ENCODE measurements at regions not wholly inside any gene's neighbourhood (a gene's known extent, or its start where the extent isn't known, plus 50 kb on each side); places are given as distances from the start of the nearest gene placed in this dataset.
"Not testable (repeated sequence)": the region's sequence is repeated elsewhere in the genome, so short reads cannot be mapped to it uniquely, and the experiment has no call there.

DNA sequence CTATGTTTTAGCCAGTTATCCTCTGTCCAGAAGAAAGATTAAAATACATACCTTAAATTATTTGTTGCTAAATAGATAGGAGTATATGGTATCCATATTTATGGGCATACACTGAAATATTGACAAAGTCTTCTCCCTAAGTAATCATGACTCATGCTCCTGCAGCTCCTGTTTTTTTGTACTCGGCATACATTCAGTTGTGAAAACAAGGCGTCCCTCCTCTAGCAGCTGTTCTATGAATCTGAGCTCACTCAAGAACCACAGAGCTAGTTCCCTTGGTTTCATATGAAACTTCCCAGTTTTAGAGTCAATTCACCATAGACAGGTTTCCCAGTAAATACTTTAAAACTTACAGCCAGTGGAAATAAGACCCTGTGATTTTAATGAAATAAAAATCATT, 168.7 kb upstream of the CDH7 start:
- TF ChIP-seq POLR2A (IDR thresholded peaks at IDR 0.05), result not testable (repeated sequence)
- TF ChIP-seq, protein P1, sequence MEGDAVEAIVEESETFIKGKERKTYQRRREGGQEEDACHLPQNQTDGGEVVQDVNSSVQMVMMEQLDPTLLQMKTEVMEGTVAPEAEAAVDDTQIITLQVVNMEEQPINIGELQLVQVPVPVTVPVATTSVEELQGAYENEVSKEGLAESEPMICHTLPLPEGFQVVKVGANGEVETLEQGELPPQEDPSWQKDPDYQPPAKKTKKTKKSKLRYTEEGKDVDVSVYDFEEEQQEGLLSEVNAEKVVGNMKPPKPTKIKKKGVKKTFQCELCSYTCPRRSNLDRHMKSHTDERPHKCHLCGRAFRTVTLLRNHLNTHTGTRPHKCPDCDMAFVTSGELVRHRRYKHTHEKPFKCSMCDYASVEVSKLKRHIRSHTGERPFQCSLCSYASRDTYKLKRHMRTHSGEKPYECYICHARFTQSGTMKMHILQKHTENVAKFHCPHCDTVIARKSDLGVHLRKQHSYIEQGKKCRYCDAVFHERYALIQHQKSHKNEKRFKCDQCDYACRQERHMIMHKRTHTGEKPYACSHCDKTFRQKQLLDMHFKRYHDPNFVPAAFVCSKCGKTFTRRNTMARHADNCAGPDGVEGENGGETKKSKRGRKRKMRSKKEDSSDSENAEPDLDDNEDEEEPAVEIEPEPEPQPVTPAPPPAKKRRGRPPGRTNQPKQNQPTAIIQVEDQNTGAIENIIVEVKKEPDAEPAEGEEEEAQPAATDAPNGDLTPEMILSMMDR (IDR thresholded peaks at IDR 0.05), result not testable (repeated sequence)
